Renal pelvis (tissue), 1 donor: ENCODE measurements at regions not wholly inside any gene's neighbourhood (a gene's known extent, or its start where the extent isn't known, plus 50 kb on each side); places are given as distances from the start of the nearest gene placed in this dataset.
"Not testable (repeated sequence)": the region's sequence is repeated elsewhere in the genome, so short reads cannot be mapped to it uniquely, and the experiment has no call there.

Experiments used
- DNase-seq: peaks from one replicate; pipeline ENCODE4 v3.0.0-alpha.2; 2013

- DNase-seq, result no peak
Observed at GRCh38 chr3:16708285-16708684, 103.1 kb upstream of the DAZL start.

- not testable (repeated sequence) for DNase-seq
Observed at GRCh38 chr3:16711691-16712090, 106.5 kb upstream of the DAZL start.

GRCh38 chr3:16715281-16715680 lies 110.1 kb upstream of the DAZL start:
- DNase-seq, result no peak

GRCh38 chr3:16719426-16719825 lies 114.2 kb upstream of the DAZL start:
- DNase-seq, result no peak

- DNase-seq, result no peak
Observed at GRCh38 chr3:16720367-16720940, 115.2 kb upstream of the DAZL start.

- no peak for DNase-seq
Observed at GRCh38 chr3:16721494-16721893, 116.3 kb upstream of the DAZL start.

GRCh38 chr3:16723978-16724377 lies 118.8 kb upstream of the DAZL start:
- no peak for DNase-seq

GRCh38 chr3:16724487-16724886 lies 119.3 kb upstream of the DAZL start:
- no peak for DNase-seq

GRCh38 chr3:16725972-16726371 lies 120.7 kb upstream of the DAZL start:
- no peak for DNase-seq

- no peak for DNase-seq
Observed at GRCh38 chr3:16728770-16729745, 123.8 kb upstream of the DAZL start.

GRCh38 chr3:16738451-16738850 lies 133.2 kb upstream of the DAZL start:
- DNase-seq, result no peak

GRCh38 chr3:16739541-16740105 lies 134.4 kb upstream of the DAZL start:
- DNase-seq, result no peak

- no peak for DNase-seq
Observed at GRCh38 chr3:16740515-16740914, 135.3 kb upstream of the DAZL start.

GRCh38 chr3:16741103-16741758 lies 136.0 kb upstream of the DAZL start:
- DNase-seq, result no peak

GRCh38 chr3:16741890-16742289 lies 136.7 kb upstream of the DAZL start:
- DNase-seq, result no peak

- DNase-seq, result no peak
Observed at GRCh38 chr3:16743276-16743675, 138.1 kb upstream of the DAZL start.

GRCh38 chr3:16759227-16759903 lies 125.4 kb upstream of the PLCL2 start:
- DNase-seq, result no peak

- no peak for DNase-seq
Observed at GRCh38 chr3:16761571-16761970, 123.2 kb upstream of the PLCL2 start.

GRCh38 chr3:16765661-16766060 lies 119.1 kb upstream of the PLCL2 start:
- no peak for DNase-seq

GRCh38 chr3:16767006-16767405 lies 117.7 kb upstream of the PLCL2 start:
- no peak for DNase-seq

GRCh38 chr3:16768014-16768413 lies 116.7 kb upstream of the PLCL2 start:
- DNase-seq, result no peak

- DNase-seq, result peak; percentile 28
Observed at GRCh38 chr3:16768956-16769355, 115.8 kb upstream of the PLCL2 start.
